ENCODE measurements at regions not wholly inside any gene's neighbourhood (a gene's known extent, or its start where the extent isn't known, plus 50 kb on each side); places are given as distances from the start of the nearest gene placed in this dataset.

DNA sequence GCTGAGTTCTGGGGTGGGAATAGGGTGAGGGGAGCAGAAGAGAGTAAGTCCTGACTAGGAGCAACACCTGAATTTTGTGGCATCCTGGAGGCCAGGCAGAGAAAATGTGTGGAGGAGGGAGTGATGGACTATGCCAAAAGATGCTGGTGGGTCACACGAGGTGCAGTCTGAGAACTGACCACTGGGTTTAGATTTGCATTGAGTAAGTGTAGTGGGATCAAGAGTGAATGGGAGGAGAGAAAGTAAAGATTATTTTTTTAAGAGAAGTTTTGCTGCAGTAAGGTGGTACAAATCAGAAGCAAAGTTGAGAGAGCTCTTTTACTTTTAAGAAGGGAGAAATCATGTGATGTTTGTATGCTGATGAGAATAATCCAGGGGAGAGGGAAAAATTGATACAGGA is 405.1 kb downstream of the DLEU7 start:
- FAIRE-seq (no peak), DNase-seq (ENCODE audit: low read depth) (no peak)
- Histone ChIP-seq H3K27me3 (ENCODE audit: control insufficient read depth, insufficient read depth, low read length) (no peaks in the 10 kb centered on the region), H3K4me3 (ENCODE audit: low read depth, low read length) (no peak overlapping the region), H3K36me3 (ENCODE audit: control insufficient read depth, insufficient read depth, low read length) (no peaks in the 10 kb centered on the region)
- TF ChIP-seq, protein P1, sequence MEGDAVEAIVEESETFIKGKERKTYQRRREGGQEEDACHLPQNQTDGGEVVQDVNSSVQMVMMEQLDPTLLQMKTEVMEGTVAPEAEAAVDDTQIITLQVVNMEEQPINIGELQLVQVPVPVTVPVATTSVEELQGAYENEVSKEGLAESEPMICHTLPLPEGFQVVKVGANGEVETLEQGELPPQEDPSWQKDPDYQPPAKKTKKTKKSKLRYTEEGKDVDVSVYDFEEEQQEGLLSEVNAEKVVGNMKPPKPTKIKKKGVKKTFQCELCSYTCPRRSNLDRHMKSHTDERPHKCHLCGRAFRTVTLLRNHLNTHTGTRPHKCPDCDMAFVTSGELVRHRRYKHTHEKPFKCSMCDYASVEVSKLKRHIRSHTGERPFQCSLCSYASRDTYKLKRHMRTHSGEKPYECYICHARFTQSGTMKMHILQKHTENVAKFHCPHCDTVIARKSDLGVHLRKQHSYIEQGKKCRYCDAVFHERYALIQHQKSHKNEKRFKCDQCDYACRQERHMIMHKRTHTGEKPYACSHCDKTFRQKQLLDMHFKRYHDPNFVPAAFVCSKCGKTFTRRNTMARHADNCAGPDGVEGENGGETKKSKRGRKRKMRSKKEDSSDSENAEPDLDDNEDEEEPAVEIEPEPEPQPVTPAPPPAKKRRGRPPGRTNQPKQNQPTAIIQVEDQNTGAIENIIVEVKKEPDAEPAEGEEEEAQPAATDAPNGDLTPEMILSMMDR (IDR thresholded peaks at IDR 0.05; ENCODE audit: insufficient read depth, low read length, severe bottlenecking), result no peak

- FAIRE-seq (no peak), DNase-seq (ENCODE audit: low read depth) (no peak)
- TF ChIP-seq, protein P1 (IDR thresholded peaks at IDR 0.05; ENCODE audit: insufficient read depth, low read length, severe bottlenecking), result no peak
- Histone ChIP-seq H3K36me3 (ENCODE audit: control insufficient read depth, insufficient read depth, low read length) (no peaks in the 10 kb centered on the region), H3K4me3 (ENCODE audit: low read depth, low read length) (no peak overlapping the region), H3K27me3 (ENCODE audit: control insufficient read depth, insufficient read depth, low read length) (no peaks in the 10 kb centered on the region)
These were observed 402.4 kb downstream of the DLEU7 start for GRCh38 chr13:50441130-50441529.

DNA sequence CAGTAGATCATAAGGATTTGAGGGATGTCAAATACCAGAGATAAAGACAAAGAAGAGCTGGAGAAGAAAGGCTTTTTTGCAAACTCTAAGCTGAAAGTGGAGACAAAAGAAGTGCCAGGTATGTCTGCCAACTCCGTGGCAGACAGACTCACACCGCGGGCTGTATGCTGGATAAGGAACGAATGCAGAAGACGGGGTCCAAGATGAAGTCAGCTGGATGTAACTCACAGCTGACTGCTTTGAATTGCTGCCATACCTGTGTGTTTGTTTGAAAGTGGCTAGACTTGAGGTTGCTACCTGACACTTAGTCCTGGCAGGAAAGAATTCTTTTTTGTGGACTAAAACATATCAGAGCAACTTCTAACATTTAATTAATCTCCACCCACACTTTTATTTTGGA is 398.8 kb downstream of the DLEU7 start:
- FAIRE-seq (no peak), DNase-seq (ENCODE audit: low read depth) (no peak)
- H3K36me3 ChIP-seq (ENCODE audit: control insufficient read depth, insufficient read depth, low read length), result no peaks in the 10 kb centered on the region
- no peak overlapping the region for H3K4me3 ChIP-seq (ENCODE audit: low read depth, low read length)
- H3K27me3 ChIP-seq (ENCODE audit: control insufficient read depth, insufficient read depth, low read length), result no peaks in the 10 kb centered on the region
- TF ChIP-seq, protein P1 (IDR thresholded peaks at IDR 0.05; ENCODE audit: insufficient read depth, low read length, severe bottlenecking), result no peak

- TF ChIP-seq, protein P1 (IDR thresholded peaks at IDR 0.05; ENCODE audit: insufficient read depth, low read length, severe bottlenecking), result no peak
- Histone ChIP-seq H3K36me3 (ENCODE audit: control insufficient read depth, insufficient read depth, low read length) (no peaks in the 10 kb centered on the region), H3K27me3 (ENCODE audit: control insufficient read depth, insufficient read depth, low read length) (no peaks in the 10 kb centered on the region), H3K4me3 (ENCODE audit: low read depth, low read length) (no peak overlapping the region)
- FAIRE-seq (no peak), DNase-seq (ENCODE audit: low read depth) (no peak)
These were observed 396.9 kb downstream of the DLEU7 start for GRCh38 chr13:50446611-50447010.

DNA sequence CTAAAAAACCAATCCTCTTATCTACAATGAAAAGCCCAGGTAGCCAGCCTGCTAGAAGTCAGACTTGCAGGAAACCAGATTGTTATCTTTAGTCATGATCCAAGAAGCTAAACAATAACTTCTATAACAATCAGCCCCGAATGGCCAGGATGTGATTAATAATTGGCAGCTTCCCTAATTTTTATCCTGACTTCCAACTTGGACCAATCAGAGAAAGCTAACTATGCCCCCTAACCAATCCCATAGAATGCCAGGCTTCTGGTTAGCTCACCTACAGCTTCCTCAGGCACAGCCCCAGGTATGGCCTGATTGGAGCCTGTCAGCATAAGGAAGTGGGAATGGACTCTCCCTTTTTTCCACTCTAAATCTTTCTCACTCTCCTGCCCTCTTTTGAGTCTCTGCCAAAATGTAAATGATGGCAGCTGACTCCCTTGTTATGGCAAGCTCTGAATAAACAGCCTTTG is 394.9 kb downstream of the DLEU7 start:
- TF ChIP-seq, protein P1 (IDR thresholded peaks at IDR 0.05; ENCODE audit: insufficient read depth, low read length, severe bottlenecking), result no peak
- DNase-seq (ENCODE audit: low read depth) (peak; percentile 90), FAIRE-seq (peak; percentile 64)
- Histone ChIP-seq H3K36me3 (ENCODE audit: control insufficient read depth, insufficient read depth, low read length) (no peaks in the 10 kb centered on the region), H3K4me3 (ENCODE audit: low read depth, low read length) (no peak overlapping the region), H3K27me3 (ENCODE audit: control insufficient read depth, insufficient read depth, low read length) (no peaks in the 10 kb centered on the region)

GRCh38 chr13:50449465-50449864 is 394.0 kb downstream of the DLEU7 start:
- Histone ChIP-seq H3K27me3 (ENCODE audit: control insufficient read depth, insufficient read depth, low read length) (no peaks in the 10 kb centered on the region), H3K4me3 (ENCODE audit: low read depth, low read length) (no peak overlapping the region), H3K36me3 (ENCODE audit: control insufficient read depth, insufficient read depth, low read length) (no peaks in the 10 kb centered on the region)
- no peak for FAIRE-seq
- peak; percentile 49 for DNase-seq (ENCODE audit: low read depth)
- TF ChIP-seq, protein P1 (IDR thresholded peaks at IDR 0.05; ENCODE audit: insufficient read depth, low read length, severe bottlenecking), result no peak

Measured in bronchial epithelial cell (primary cell).